Stimulated activated CD8-positive, alpha-beta memory T cell treated with anti-CD3 and anti-CD28 coated beads, Interleukin-4, amount 100 ng/mL, for 24 hours (primary cell): ENCODE measurements at regions not wholly inside any gene's neighbourhood (a gene's known extent, or its start where the extent isn't known, plus 50 kb on each side); places are given as distances from the start of the nearest gene placed in this dataset.
"Not testable (repeated sequence)": the region's sequence is repeated elsewhere in the genome, so short reads cannot be mapped to it uniquely, and the experiment has no call there.

Source experiments
- DNase-seq: peaks from one replicate; pipeline ENCODE4 v3.0.0-alpha.2; 2020; ENCODE audit warnings: low read depth

DNA sequence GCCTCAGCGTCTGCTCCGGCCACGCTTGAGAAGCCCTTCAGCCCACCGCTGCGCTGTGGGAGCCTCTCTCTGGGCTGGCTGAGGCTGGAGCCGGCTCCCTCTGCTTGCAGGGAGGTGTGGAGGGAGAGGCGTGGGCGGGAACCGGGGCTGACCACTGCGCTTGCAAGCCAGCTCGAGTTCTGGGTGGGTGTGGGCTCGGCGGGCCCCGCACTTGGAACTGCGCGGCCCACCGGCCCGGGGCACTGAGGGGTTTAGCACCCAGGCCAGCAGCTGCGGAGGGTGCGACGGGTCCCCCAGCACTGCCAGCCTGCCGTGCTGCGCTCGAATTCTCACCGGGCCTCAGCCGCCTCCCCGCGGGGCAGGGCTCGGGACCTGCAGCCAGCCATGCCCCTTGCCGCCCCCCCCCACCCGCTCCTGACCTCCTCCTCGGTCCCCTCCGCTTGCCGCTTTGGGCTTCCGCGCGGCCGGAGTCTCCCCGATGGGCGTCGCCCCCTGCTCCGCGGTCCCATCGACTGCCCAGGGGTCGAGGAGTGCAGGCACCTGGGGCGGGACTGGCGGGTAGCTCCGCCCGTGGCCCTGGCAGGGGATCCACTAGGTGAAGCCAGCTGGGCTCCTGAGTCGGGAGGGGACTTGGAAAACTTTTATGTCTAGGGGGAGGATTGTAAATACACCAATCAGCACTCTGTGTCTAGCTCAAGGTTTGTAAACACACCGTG lies 106.7 kb downstream of the RAP2B start:
- no peak for DNase-seq

- DNase-seq: no peak
Measured at GRCh38 chr3:153269730-153270129, 107.7 kb downstream of the RAP2B start.

DNA sequence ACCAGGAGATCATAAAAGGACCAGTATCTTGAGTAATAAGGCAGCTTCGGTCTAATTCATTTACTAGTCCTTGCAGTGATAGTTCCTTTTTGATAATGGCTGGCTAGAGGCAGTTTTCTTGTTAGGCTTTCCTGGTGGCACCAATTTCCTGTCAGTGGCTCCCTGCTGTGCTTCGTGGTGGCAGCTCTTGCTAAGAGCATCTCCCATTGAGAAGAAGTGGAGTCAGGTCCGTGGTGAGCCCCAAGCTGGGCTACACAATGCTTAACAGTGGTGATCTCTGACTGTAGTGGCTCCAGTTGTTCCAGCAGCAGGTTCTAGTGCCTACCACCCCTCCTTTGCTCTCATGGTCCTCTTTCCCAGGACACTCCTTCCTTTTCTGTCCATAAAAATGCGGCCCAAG lies 111.2 kb downstream of the RAP2B start:
- DNase-seq: no peak

DNA sequence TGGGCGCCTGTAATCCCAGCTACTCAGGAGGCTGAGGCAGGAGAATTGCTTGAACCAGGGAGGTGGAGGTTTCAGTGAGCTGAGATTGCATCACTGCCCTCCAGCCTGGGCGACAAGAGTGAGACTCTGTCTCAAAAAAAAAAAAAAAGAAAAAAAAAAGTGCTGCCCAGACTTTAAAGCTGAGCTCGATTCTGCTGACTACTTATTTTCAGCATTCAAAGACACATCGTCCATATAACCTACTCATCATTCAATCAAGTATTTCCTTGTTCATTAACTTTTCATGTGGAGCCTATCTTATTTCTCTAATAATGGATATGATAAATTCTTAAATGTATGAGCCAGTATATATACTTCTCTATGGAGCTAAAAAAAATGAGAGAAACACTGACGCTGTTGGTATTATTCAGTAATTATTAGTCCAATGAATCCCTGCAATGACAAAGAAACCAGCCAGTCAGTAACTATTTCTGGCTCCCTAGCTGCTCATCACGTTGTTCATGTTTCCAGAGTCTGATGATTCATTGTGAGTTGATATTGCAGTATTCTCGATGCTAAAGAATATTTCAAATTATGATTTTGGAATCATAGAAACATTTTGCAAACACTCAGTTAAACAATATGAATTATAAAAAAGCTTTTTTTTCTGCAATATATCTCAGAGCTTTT lies 111.9 kb downstream of the RAP2B start:
- DNase-seq: no peak

DNA sequence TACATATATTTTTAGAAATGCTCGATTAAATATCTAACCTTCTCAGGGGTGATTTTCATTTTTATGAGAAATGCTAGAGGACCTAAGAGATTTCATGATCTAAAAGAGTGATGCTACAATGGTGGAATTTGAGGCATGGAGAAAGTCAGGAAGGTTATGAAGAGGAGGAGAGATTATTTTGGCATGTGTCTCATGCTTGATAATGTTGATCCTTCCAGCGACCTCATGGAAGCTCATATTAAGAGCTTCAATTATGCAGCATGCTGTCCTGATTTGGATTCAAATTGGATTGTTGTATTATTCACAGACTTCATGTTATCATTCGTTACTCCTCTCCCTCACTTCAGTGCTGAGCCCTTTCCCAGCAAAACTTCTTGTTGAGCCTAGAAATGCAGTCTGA lies 112.5 kb downstream of the RAP2B start:
- no peak for DNase-seq

DNA sequence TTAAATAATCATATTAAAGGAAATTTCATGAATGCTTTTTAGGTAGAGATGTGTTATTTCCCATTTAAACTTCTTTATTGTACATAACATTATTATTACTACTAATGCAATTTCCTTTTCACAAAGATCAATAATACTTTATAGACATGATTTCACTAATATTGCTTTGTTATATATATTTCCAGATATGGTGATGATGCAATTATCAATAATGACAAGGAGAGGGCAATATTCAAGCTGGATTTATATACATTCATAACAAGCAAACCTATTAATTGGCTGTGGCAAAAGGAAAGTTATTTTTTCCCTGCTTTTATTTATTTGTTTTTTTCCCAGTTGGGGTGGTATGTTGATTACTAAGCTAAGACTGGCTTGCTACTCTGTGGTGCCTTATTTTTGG lies 113.5 kb downstream of the RAP2B start:
- no peak for DNase-seq

GRCh38 chr3:153277029-153277428 lies 115.0 kb downstream of the RAP2B start:
- DNase-seq: no peak

GRCh38 chr3:153281236-153281997 lies 119.4 kb downstream of the RAP2B start:
- DNase-seq: not testable (repeated sequence)

GRCh38 chr3:153282355-153282754 lies 120.3 kb downstream of the RAP2B start:
- no peak for DNase-seq

GRCh38 chr3:153284282-153284938 lies 122.4 kb downstream of the RAP2B start:
- DNase-seq: peak; percentile 7

DNA sequence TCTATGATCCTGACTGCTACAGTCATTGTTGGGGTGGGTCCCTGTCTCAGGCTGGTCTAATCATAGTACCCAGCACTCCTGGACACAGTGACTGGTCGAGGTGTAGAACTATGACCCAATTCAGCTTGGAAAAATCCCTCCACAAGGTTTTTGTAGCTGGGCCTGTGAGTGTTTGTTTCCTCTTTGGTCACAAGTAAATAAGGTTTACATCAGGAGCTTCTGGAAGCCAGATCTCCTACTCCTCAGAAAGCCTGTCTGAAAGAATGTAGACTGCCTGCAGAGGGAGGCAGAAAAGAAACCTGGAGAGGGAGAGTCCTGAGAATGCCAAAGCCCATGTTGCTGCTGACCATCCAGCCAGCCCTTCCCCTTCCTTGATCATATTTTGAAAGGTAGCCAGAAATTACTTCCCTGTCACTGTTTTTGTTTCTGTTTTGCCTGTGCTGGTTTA lies 123.2 kb downstream of the RAP2B start:
- no peak for DNase-seq

- DNase-seq: no peak
Measured at GRCh38 chr3:153285982-153286381, 124.0 kb downstream of the RAP2B start.

DNA sequence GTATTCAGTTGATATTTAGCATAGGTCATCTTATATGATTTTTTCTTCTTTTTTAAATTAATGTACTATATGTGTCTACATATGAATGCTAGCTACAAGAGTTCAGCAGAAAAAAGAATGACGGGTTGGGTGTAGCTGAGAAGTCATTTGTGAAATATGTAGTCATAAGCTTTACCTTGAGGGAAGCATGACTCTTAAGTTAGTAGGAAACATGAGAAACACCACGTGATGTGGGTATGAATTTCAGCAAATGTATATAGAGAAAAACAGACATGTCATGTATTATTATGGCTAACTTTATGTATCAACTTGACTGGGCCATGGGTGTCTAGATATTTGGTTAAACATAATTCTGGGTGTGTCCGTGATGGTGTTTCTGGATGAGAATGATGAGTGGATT lies 125.0 kb downstream of the RAP2B start:
- no peak for DNase-seq

DNA sequence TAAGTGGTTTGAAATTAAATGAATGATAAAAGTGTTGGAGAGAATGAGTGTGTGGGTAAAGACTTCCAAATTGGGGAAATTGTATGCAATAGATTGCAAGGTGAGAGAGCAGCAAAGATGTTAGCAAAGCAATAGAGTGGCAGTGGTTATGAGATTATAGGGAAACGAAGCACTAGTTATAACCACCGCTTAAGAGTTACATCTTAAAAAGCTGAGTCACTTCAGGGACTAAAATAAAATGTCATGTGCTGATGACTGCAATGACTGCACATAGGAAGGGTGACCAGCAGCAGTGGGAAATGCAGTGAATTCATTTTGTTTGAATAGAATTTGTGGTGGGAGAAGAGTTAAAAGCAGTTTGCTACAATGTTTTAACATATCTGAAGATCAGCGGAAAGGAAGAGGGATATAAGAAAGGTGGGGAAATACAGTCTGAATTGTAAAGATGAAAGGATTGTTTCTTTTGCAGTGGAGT lies 127.3 kb downstream of the RAP2B start:
- DNase-seq: no peak

DNA sequence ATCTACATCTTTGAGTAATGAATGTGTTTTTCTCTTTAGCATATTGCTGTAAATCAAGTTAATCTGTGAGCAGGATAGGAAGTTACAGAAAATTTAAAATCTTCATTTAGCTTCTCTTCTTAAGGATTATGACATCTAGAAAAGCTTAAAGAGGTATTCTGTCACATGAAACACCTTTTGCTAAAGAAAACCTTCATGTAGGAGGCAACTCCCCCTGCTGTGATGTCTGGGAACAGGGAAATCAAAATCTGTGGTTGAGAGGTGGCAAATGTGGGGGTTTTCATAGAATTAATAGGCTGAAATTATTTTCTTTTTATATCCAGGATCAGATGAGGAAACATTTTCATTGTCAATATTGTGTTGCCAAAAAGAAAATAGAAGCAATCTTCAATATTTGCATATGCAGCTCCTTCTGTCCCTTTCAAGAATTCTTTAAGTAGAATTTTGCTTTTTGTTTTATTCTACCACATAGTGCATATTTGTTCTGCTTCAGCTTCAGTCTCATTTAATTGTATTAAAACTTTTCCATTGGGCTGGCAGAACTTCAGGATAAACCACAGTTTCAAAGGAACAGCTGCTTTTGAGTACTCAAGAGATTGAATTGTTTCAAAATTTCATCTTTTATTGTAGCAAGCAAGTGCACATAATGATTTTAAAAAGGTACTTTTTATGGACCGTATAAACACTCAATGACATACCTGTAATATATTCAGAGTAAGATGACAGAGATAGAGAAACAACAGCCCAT lies 128.4 kb downstream of the RAP2B start:
- no peak for DNase-seq

DNA sequence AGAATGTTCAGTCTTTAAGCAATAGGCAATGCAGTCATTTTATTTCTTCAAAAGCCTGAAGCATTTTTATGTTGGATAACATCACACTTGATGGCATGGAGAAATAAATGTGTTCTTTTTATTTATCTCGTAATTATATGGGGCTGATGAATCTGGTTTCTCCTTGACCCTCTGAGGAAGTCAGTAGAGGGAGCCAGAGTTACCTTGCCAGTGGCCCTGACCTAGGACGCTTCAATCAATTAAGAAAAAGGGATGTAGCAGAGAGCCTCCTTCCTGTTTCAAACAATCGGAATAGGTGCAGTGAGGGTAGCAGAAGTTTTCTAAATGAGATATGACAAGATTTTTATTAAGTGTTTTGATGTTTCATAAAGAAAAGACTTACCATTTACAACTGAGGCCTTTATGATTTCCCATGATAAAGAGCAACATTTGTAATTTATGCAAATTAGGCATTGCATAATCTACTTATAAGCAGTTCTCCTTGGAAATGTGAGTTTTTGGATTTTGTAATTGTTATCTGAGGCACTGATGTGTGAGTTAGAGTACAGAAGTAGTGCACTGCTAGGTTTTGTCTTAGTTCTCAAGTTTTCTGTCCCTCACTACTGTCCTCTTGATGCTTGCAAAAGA lies 129.1 kb downstream of the RAP2B start:
- no peak for DNase-seq

DNA sequence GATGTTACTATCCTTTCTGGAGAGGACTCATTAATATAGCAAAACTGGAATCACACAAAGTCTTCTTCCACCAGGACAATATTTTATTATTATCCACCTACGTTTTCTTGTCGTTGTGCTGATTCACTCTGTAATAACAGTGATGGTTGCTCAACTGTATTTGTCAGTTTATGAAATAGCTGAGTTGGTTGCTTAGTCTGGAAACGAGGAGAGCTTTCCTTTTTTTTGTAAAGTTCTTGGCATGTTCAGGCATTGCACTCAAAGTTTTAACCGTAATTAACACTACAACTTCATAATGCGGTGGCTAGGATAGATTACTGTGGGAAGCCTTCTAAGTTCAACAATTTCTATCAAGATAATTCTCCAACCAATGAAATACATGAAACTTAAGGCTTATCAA lies 131.2 kb downstream of the RAP2B start:
- DNase-seq: no peak

- no peak for DNase-seq
Measured at GRCh38 chr3:153295901-153296300, 133.9 kb downstream of the RAP2B start.

DNA sequence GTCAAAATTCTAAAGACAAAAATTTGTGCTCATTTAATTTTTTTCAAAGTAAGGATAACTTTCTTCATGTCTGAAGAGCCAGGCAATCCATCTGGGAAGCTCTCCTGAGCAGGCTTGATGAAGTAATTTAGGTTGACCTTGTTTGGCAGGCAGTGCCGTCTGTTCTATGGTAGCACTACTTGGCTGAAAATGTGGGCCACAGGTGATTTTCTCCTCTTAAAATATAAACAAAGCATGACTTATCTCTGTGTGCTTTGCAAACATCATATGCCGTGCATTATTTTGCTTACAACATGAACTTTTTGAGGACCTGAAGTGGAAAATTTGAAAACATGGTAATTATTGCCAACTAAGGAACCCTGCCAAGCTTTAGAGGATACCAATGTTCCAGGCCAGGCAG lies 143.2 kb downstream of the RAP2B start:
- DNase-seq: no peak

DNA sequence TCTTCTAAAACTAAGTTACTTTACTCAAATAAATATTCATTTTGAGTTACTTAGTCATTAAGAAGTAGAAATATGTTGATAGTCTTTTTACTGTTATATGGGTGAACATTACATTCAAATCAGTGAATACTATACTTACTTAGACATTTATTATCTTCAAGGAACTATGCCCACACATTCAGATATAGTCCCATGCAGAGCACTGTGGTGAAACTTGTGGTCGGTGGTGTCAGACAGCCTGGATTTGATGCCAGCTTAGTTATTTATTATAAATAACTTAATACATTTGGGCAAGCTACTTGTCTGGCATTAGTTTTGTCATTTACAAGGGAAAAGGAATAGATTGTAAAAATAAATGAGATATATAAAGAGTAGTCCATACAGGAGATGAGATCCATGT lies 149.5 kb downstream of the RAP2B start:
- DNase-seq: no peak

DNA sequence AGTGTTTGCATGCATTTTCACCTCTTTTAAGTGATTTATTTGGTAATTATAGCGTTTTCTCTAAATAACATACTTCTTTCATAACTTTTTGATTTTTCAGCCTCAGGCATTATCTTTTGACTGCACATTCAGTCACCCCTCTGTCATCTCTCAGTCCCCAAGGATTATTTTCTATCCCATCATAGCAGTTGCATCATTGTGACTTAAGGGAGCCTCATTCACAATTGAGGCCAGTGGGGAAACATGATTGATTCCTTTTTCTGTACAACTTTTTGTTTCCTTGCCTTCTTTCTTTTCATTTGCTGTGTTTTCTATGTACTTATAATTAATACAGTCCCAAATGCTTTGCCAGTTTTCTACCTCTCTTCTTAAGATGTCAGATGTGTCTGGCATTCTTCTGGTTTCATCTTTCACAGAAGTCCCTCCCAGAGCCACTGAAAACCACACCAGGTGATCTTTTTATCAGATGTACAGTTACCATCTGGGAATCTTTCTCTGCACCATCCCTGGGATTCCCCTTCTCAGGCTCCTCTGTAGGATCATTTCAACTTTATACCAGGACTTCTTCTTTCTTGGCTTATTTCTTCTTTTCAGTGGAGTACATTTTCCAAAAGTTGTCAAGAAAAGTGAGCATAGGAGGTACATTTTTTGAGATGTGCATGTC lies 151.4 kb downstream of the RAP2B start:
- DNase-seq: no peak
